ENCODE measurements at regions not wholly inside any gene's neighbourhood (a gene's known extent, or its start where the extent isn't known, plus 50 kb on each side); places are given as distances from the start of the nearest gene placed in this dataset.

DNA sequence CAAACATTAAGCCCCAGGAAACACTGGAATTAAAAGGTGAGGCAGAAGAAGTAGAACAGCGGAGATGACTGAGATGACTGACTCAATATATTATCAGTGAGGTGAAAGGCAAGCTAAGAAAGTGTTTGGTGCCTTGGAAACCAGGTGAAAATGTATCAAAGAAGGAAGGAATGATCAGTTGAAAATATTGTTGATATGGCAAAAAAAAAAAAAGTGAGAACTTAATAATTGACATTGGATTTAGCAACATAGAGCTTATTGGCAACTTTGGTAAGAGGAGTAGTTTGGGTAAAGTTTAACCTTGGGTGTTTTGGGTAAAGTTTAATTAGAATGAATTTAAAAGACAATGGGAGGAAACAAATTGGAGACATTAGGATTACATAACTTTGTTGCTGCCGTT lies 127.7 kb upstream of the MYOCD start:
- Histone ChIP-seq H2AK5ac (ENCODE audit: insufficient read length, low read length) (no peak overlapping the region), H2BK12ac (ENCODE audit: insufficient read length, low read depth, low read length) (no peak overlapping the region), H2AFZ (ENCODE audit: low read length) (no peak overlapping the region), H3K27me3 (ENCODE audit: insufficient read depth, low read length) (no peaks in the 10 kb centered on the region), H3K14ac (ENCODE audit: insufficient read depth, low read length) (no peak overlapping the region), H2BK5ac (ENCODE audit: insufficient read length, low read length) (no peak overlapping the region), H3K23ac (ENCODE audit: insufficient read length, low read depth, low read length) (no peak overlapping the region), H3K23me2 (ENCODE audit: insufficient read length, low read depth, low read length, poor library complexity, severe bottlenecking) (no peaks in the 10 kb centered on the region), H3K4me1 (ENCODE audit: insufficient read depth, low read length) (no peaks in the 10 kb centered on the region; the same call in 1 of the 2 replicates), H3K4ac (ENCODE audit: low read depth, low read length) (no peak overlapping the region), H3K79me2 (ENCODE audit: insufficient read depth, low read length) (no peaks in the 10 kb centered on the region), H3T11ph (ENCODE audit: low read length) (no peak overlapping the region), H3K9ac (ENCODE audit: extremely low read depth, insufficient read length, low read length) (no peak overlapping the region), H3K9me3 (ENCODE audit: control insufficient read depth, low read depth, low read length) (no peaks in the 10 kb centered on the region), H3K79me1 (ENCODE audit: insufficient read depth, low read depth, low read length, poor library complexity, severe bottlenecking) (no peaks in the 10 kb centered on the region), H2BK20ac (ENCODE audit: low read depth, low read length, poor library complexity, severe bottlenecking) (no peak overlapping the region), H2BK15ac (ENCODE audit: low read depth, low read length) (no peak overlapping the region), H3K18ac (ENCODE audit: insufficient read length, low read depth, low read length) (no peak overlapping the region), H4K20me1 (ENCODE audit: control insufficient read depth, insufficient read depth, insufficient read length) (no peaks in the 10 kb centered on the region), H3K4me2 (ENCODE audit: insufficient read depth, insufficient read length, low read length) (no peak overlapping the region), H4K91ac (ENCODE audit: insufficient read length, low read depth, low read length) (no peak overlapping the region), H4K5ac (ENCODE audit: insufficient read length, low read depth, low read length) (no peak overlapping the region), H3K27ac (ENCODE audit: insufficient read length, low read depth, low read length) (no peak overlapping the region), H3K56ac (ENCODE audit: insufficient read length, low read depth, low read length) (no peak overlapping the region), H2BK120ac (ENCODE audit: low read depth, low read length, poor library complexity, severe bottlenecking) (no peak overlapping the region), H4K8ac (replicated peaks; ENCODE audit: insufficient read length, low read depth, low read length) (no peak overlapping the region)
- Mint-ChIP-seq H3K4me3 (no peak overlapping the region), H3K9me3 (no peaks in the 10 kb centered on the region), H3K4me1 (peaks cover 12 to 14% of the 10 kb centered on the region in 2 experiments), H3K27me3 (ENCODE audit: low read depth) (no peaks in the 10 kb centered on the region), H3K36me3 (ENCODE audit: insufficient read depth in 1 of 3, low read depth in 3 of 3) (no peaks in the 10 kb centered on the region), H3K27ac (no peak overlapping the region)
- no peak for TF ChIP-seq CTCF (conservative IDR thresholded peaks at IDR 0.05)
- WGBS (ENCODE audit: extremely low coverage, insufficient read length, low lambda C conversion rate) = no CpG with 5 or more reads among the region's 2 CpGs
- DNase-seq = no peak

Data from H9 (cell line).